Muscle of leg (tissue), 3 donors: ENCODE measurements at regions not wholly inside any gene's neighbourhood (a gene's known extent, or its start where the extent isn't known, plus 50 kb on each side); places are given as distances from the start of the nearest gene placed in this dataset.

Experiments
- DNase-seq: peaks from one replicate; pipeline ENCODE4 v3.0.0; 2013
- H3K27ac ChIP-seq: one replicate; pipeline ENCODE4 v1.5.1; 2013; ENCODE audit warnings: mild to moderate bottlenecking, low read length, control low read depth
- H3K27me3 ChIP-seq: one replicate; pipeline ENCODE4 v1.6.1; 2013; ENCODE audit warnings: low read length; ENCODE audit not compliant: control insufficient read depth, insufficient read depth
- H3K36me3 ChIP-seq: one replicate; pipeline ENCODE4 v1.6.1; 2013; ENCODE audit warnings: low read length; ENCODE audit not compliant: control insufficient read depth, insufficient read depth
- H3K4me1 ChIP-seq: one replicate; pipeline ENCODE4 v1.6.1; 2013; ENCODE audit warnings: low read length; ENCODE audit not compliant: control insufficient read depth, insufficient read depth
- H3K4me3 ChIP-seq: one replicate; pipeline ENCODE4 v1.5.1; 2013; ENCODE audit warnings: low read length, control low read depth
- H3K9me3 ChIP-seq: replicated peaks from 2 replicates; pipeline ENCODE4 v1.6.1; 2013; ENCODE audit warnings: low read depth, low read length; ENCODE audit not compliant: control insufficient read depth
- WGBS: methylation state at CpG from one replicate; pipeline ENCODE4 v1.1.5; 2013; ENCODE audit warnings: missing lambda C conversion rate; ENCODE audit not compliant: insufficient coverage; 5-methylcytosine and 5-hydroxymethylcytosine counted together

- no peaks in the 10 kb centered on the region for H3K4me1 ChIP-seq
These were observed 369.3 kb downstream of the FRK start for GRCh38 chr6:115691433-115691832.

DNA sequence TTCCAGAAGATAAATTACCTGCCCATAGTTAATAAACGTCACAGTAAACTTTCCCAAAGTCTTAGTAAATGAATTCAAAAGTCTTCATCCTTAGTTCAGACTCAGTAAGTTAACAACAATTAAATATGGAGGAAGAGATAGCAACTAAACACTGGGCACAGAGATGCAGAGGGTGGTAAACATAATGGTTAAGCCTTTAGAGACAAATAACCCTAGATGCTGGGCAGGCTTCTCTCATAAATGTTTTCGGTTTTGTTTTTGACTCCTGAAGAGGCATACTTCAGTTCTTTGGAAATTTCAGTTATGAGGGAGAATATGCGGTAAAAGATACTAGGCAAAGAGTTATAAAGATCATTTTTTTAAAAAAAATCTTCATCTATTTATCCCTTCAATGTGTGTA is 369.8 kb downstream of the FRK start:
- DNase-seq = no peak
- Histone ChIP-seq H3K4me1 (no peaks in the 10 kb centered on the region), H3K27ac (no peak overlapping the region), H3K4me3 (no peak overlapping the region), H3K36me3 (no peaks in the 10 kb centered on the region), H3K9me3 (no peaks in the 10 kb centered on the region), H3K27me3 (no peaks in the 10 kb centered on the region)
- no CpG with 5 or more reads among the region's 3 CpGs for WGBS

More at GRCh38 chr6:115691433-115691832, 369.3 kb downstream of the FRK start:
- no peaks in the 10 kb centered on the region for H3K36me3 ChIP-seq
- H3K27ac ChIP-seq = no peak overlapping the region
- H3K9me3 ChIP-seq = no peaks in the 10 kb centered on the region
- no peak overlapping the region for H3K4me3 ChIP-seq
- no peak for DNase-seq
- H3K27me3 ChIP-seq = no peaks in the 10 kb centered on the region

DNA sequence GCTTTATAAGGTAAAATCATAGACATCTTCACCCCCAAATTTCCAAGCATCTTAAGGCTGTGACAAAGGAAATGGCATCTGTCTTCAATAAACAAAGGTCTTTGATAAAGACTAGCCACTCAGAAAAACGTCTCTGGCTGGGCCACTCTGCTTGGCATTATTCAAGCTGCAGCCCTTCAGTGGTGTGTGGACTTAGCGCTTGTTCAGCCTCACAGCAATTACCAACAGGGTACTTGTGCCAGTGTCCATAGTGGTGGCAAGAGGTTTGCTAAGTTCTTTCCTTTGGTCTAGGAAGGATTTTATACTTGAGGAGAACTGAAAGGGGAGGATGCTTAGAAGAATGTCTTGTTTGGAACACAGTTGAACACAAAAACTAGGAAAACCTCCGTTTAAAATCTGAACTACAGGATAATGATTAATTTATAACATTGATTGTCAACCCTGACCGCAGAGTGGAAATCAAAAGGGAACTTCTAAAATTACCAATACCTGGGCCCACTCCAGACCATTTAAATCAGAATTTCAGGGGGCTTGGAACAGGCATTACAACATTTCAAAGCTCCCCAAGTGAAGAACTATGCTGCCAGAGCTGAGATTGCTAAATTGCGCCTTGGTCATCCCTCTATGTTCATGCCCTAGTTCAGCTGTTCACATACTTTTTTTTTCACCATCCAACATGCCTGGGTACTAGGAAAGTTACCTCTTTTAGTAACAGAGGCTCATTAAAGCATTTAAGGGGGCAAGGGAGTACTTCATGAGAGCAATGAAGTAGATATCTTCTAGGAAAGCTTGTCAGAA is 378.5 kb downstream of the FRK start:
- H3K36me3 ChIP-seq = no peaks in the 10 kb centered on the region
- WGBS = 40% methylated on average over 2 of the region's 5 CpGs
- H3K4me3 ChIP-seq = no peak overlapping the region
- H3K9me3 ChIP-seq = no peaks in the 10 kb centered on the region
- H3K27me3 ChIP-seq = no peaks in the 10 kb centered on the region
- no peaks in the 10 kb centered on the region for H3K4me1 ChIP-seq
- no peak overlapping the region for H3K27ac ChIP-seq
- DNase-seq = no peak

- no peaks in the 10 kb centered on the region for H3K36me3 ChIP-seq
- no CpG with 5 or more reads among the region's 3 CpGs for WGBS
- H3K4me1 ChIP-seq = no peaks in the 10 kb centered on the region
- no peak for DNase-seq
- H3K4me3 ChIP-seq = no peak overlapping the region
- H3K27ac ChIP-seq = no peak overlapping the region
- H3K27me3 ChIP-seq = no peaks in the 10 kb centered on the region
- H3K9me3 ChIP-seq = no peaks in the 10 kb centered on the region
These were observed 380.1 kb downstream of the FRK start for GRCh38 chr6:115680621-115681020.

DNA sequence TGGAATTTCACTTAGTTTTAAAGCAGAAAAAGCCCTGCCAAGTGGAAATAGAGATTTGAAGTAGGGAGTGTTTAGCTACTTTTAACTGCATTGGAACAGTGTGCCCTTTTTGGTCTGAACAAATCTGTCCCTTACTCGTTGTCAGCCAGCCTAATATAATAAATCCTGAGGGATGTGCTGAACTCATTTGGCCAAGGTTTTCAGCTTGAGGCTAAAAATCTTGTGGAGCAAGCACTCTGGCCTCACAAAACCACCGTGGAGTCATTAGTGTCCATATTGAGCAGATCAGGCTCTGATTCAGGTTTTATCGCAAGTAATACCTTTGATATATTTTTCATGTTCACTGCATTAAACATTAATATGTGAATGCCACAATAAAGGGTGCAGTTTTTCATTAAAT is 383.5 kb downstream of the FRK start:
- no peak overlapping the region for H3K4me3 ChIP-seq
- H3K4me1 ChIP-seq = no peaks in the 10 kb centered on the region
- H3K27ac ChIP-seq = no peak overlapping the region
- H3K9me3 ChIP-seq = no peaks in the 10 kb centered on the region
- DNase-seq = peak; percentile 4
- 0% methylated on average over 1 of the region's 3 CpGs for WGBS
- H3K27me3 ChIP-seq = no peaks in the 10 kb centered on the region
- no peaks in the 10 kb centered on the region for H3K36me3 ChIP-seq

DNA sequence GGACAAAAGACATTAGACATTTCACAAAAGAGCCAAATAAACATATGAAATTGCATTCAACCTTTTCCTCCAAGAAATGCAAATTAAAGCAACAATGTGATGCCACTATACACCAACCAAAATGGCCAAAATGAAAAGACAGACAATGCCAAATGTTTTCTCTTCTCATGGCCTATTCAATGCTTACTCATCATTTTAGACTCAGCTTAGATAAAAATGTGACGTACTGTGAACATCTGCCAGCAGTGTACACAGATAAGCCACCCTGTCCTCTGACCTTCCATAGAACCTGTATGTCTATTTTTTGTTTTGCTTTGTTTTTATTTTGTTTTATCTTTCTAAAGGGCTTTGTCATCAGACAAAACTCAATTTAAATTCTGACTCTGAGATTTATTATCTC is 385.2 kb downstream of the FRK start:
- no peaks in the 10 kb centered on the region for H3K4me1 ChIP-seq
- H3K9me3 ChIP-seq = no peaks in the 10 kb centered on the region
- no peak overlapping the region for H3K4me3 ChIP-seq
- H3K27me3 ChIP-seq = no peaks in the 10 kb centered on the region
- H3K27ac ChIP-seq = no peak overlapping the region
- DNase-seq = no peak
- no CpG with 5 or more reads among the region's 1 CpG for WGBS
- H3K36me3 ChIP-seq = no peaks in the 10 kb centered on the region

- no peak for DNase-seq
- Histone ChIP-seq H3K4me3 (no peak overlapping the region), H3K36me3 (no peaks in the 10 kb centered on the region), H3K27me3 (no peaks in the 10 kb centered on the region), H3K9me3 (no peaks in the 10 kb centered on the region), H3K27ac (no peak overlapping the region), H3K4me1 (no peaks in the 10 kb centered on the region)
- no CpG with 5 or more reads among the region's 1 CpG for WGBS
These were observed 391.9 kb downstream of the FRK start for GRCh38 chr6:115668781-115669180.

DNA sequence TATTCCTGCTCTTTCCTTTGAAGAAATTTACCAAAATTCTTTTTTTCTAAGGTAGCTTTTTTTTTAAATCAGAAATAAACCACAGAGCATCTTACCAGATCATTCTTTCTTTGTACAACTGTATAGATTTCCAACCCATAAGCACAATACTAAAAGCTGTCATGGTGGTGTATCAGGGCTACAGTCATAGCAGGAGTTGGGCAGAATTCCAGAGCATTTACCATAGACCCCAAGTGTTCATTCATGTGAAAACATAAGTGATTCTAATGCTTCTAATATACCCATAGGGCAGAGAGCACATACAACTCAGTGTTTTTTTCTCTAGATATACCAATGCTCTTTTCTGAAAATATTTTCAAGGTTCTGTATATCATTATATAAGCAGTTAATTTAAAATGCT is 392.5 kb downstream of the FRK start:
- Histone ChIP-seq H3K36me3 (no peaks in the 10 kb centered on the region), H3K27ac (no peak overlapping the region), H3K4me3 (no peak overlapping the region), H3K27me3 (no peaks in the 10 kb centered on the region), H3K9me3 (no peaks in the 10 kb centered on the region), H3K4me1 (no peaks in the 10 kb centered on the region)
- no peak for DNase-seq

GRCh38 chr6:115667478-115668026 is 393.1 kb downstream of the FRK start:
- H3K27ac ChIP-seq = no peak overlapping the region
- no peaks in the 10 kb centered on the region for H3K27me3 ChIP-seq
- no peaks in the 10 kb centered on the region for H3K36me3 ChIP-seq
- no peaks in the 10 kb centered on the region for H3K9me3 ChIP-seq
- no peak for DNase-seq
- H3K4me1 ChIP-seq = no peaks in the 10 kb centered on the region
- WGBS = 76% methylated on average over 6 of the region's 8 CpGs
- no peak overlapping the region for H3K4me3 ChIP-seq

DNA sequence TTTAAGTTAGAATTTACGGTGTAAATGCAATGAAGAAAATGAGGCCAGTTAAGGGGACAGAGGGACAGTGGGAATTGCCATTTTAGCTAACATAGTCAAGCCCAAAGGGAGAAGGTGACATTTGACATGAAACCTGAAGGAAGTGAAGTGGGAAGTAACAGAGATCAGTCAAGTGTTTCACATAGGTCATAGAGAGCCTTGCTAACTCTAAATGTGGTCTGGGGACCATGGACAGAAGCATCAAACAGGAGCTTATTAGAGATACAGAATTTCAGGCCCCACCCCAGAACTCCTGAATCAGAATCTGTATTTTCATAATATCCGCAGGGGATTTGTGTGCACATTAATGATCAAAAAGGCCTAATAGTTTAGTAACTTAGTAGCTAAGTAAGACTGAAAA is 393.7 kb downstream of the FRK start:
- H3K4me3 ChIP-seq = no peak overlapping the region
- no CpG with 5 or more reads among the region's 2 CpGs for WGBS
- H3K27ac ChIP-seq = no peak overlapping the region
- DNase-seq = no peak
- H3K9me3 ChIP-seq = no peaks in the 10 kb centered on the region
- H3K36me3 ChIP-seq = no peaks in the 10 kb centered on the region
- no peaks in the 10 kb centered on the region for H3K27me3 ChIP-seq
- no peaks in the 10 kb centered on the region for H3K4me1 ChIP-seq

GRCh38 chr6:115665310-115665709 is 395.4 kb downstream of the FRK start:
- no peaks in the 10 kb centered on the region for H3K27me3 ChIP-seq
- H3K4me1 ChIP-seq = no peaks in the 10 kb centered on the region
- whole genome bisulfite sequencing = no CpG with 5 or more reads among the region's 3 CpGs
- DNase-seq = no peak
- no peak overlapping the region for H3K4me3 ChIP-seq
- H3K27ac ChIP-seq = no peak overlapping the region
- H3K36me3 ChIP-seq = no peaks in the 10 kb centered on the region
- H3K9me3 ChIP-seq = no peaks in the 10 kb centered on the region
